Keratinocyte (primary cell): ENCODE measurements at regions not wholly inside any gene's neighbourhood (a gene's known extent, or its start where the extent isn't known, plus 50 kb on each side); places are given as distances from the start of the nearest gene placed in this dataset.

Source experiments
- DNase-seq: peaks from one replicate; pipeline ENCODE4 v3.0.0-alpha.2; 2011; ENCODE audit warnings: low read depth, missing footprints, low spot score
- FAIRE-seq: peaks from 2 replicates; lab custom pipeline; 2011; peaks lifted over from hg19 to GRCh38; lab: Jason Lieb, UNC
- H2AFZ ChIP-seq: 2 replicates; pipeline ENCODE4 v1.6.0; 2012; ENCODE audit warnings: low read length, control low read depth, inconsistent platforms; ENCODE audit not compliant: control insufficient read depth
- H3K27ac ChIP-seq: 2 replicates; pipeline ENCODE4 v1.5.1; 2011; ENCODE audit warnings: low read length; ENCODE audit not compliant: control insufficient read depth, insufficient read depth
- H3K27me3 ChIP-seq: 3 replicates; pipeline ENCODE4 v1.6.0; 2011; ENCODE audit warnings: low read length; ENCODE audit not compliant: control insufficient read depth, insufficient read depth; ENCODE audit errors: extremely low read depth
- H3K36me3 ChIP-seq, 2 experiments: 2 replicates in 1 of 2; 3 replicates in 1 of 2; pipeline ENCODE4 v1.5.1; 2011; ENCODE audit warnings: low read length in 2 of 2, mild to moderate bottlenecking in 1 of 2; ENCODE audit not compliant: control insufficient read depth in 2 of 2, insufficient read depth in 2 of 2; ENCODE audit errors: extremely low read depth in 1 of 2
- H3K4me1 ChIP-seq: 3 replicates; pipeline ENCODE4 v1.5.1; 2011; ENCODE audit warnings: low read length; ENCODE audit not compliant: control insufficient read depth, insufficient read depth; ENCODE audit errors: extremely low read depth
- H3K4me2 ChIP-seq: 3 replicates; pipeline ENCODE4 v1.6.0; 2011; ENCODE audit warnings: low read depth, low read length; ENCODE audit not compliant: control insufficient read depth, insufficient read depth; ENCODE audit errors: extremely low read depth
- H3K4me3 ChIP-seq, 3 experiments: fragments of 200-600 bp in 1 of 3; sonication (generic) in 1 of 3; 2 replicates in 2 of 3; 3 replicates in 1 of 3; pipeline ENCODE4 v1.5.1; 2011 to 2016; ENCODE audit warnings: low read length in 3 of 3, mild to moderate bottlenecking in 3 of 3, control low read depth in 2 of 3, inconsistent platforms in 1 of 3, low read depth in 1 of 3, mixed read lengths in 1 of 3, mixed run types in 1 of 3, moderate library complexity in 1 of 3; ENCODE audit not compliant: control insufficient read depth in 2 of 3, insufficient read depth in 2 of 3; ENCODE audit errors: extremely low read depth in 1 of 3
- H3K79me2 ChIP-seq: 2 replicates; pipeline ENCODE4 v1.6.0; 2012; ENCODE audit warnings: low read length; ENCODE audit not compliant: control insufficient read depth, insufficient read depth
- H3K9ac ChIP-seq: 3 replicates; pipeline ENCODE4 v1.6.0; 2011; ENCODE audit warnings: low read length; ENCODE audit not compliant: control insufficient read depth, insufficient read depth; ENCODE audit errors: extremely low read depth
- H3K9me1 ChIP-seq: 3 replicates; pipeline ENCODE4 v1.6.0; 2011; ENCODE audit warnings: low read length; ENCODE audit not compliant: control insufficient read depth, insufficient read depth; ENCODE audit errors: extremely low read depth
- H3K9me3 ChIP-seq: 2 replicates; pipeline ENCODE4 v1.5.1; 2012; ENCODE audit warnings: low read depth, low read length; ENCODE audit not compliant: control insufficient read depth
- H4K20me1 ChIP-seq: 3 replicates; pipeline ENCODE4 v1.6.0; 2011; ENCODE audit warnings: low read length; ENCODE audit not compliant: control insufficient read depth, insufficient read depth; ENCODE audit errors: extremely low read depth
- CTCF ChIP-seq, 3 experiments: IDR thresholded peaks in 1 of 3; conservative IDR thresholded peaks in 1 of 3; optimal IDR thresholded peaks in 1 of 3; 2 replicates in 2 of 3; 3 replicates in 1 of 3; pipeline versions ENCODE3 to v1.5.1; 2011; ENCODE audit warnings: low read length in 3 of 3, mild to moderate bottlenecking in 3 of 3, moderate library complexity in 2 of 3, control low read depth in 1 of 3, inconsistent platforms in 1 of 3; ENCODE audit not compliant: insufficient read depth in 2 of 3; ENCODE audit errors: extremely low read depth in 1 of 3
- EZH2 ChIP-seq: IDR thresholded peaks from one replicate; pipeline ENCODE4 v1.6.1; 2012; ENCODE audit warnings: inconsistent platforms, mild to moderate bottlenecking, low read length, moderate library complexity
- dilution Hi-C: fragments of 300-500 bp; cut with MboI; formaldehyde crosslinking; loops from one replicate; pipeline ENCODE4 v1.7.0; 2020; ENCODE audit warnings: low sequenced_read_pairs; ENCODE audit not compliant: extremely low pct_ligation_motif_present

- H3K36me3 ChIP-seq = no peaks in the 10 kb centered on the region
- H2AFZ ChIP-seq = no peak overlapping the region
- TF ChIP-seq EZH2 (no peak), CTCF (optimal IDR thresholded peaks at IDR 0.05 in 1 of 3, IDR thresholded peaks at IDR 0.05 in 1 of 3, conservative IDR thresholded peaks at IDR 0.05 in 1 of 3; ENCODE audit: extremely low read depth in 1 of 3, insufficient read depth in 2 of 3, low read length in 3 of 3) (no peak)
- no peaks in the 10 kb centered on the region for H4K20me1 ChIP-seq
- H3K4me2 ChIP-seq = no peak overlapping the region
- H3K4me3 ChIP-seq = no peak overlapping the region
- dilution Hi-C loops = no loop called here
- H3K27ac ChIP-seq = no peak overlapping the region
- H3K27me3 ChIP-seq = no peaks in the 10 kb centered on the region
- no peak overlapping the region for H3K9ac ChIP-seq
- FAIRE-seq = no peak
- H3K9me3 ChIP-seq = no peaks in the 10 kb centered on the region
- no peak for DNase-seq
- H3K4me1 ChIP-seq = peaks cover 9% of the 10 kb centered on the region
- no peaks in the 10 kb centered on the region for H3K9me1 ChIP-seq
- H3K79me2 ChIP-seq = no peaks in the 10 kb centered on the region
Observed at GRCh38 chr10:64010711-64011110, 489.5 kb downstream of the REEP3 start.

- no peak overlapping the region for H3K27ac ChIP-seq
- H4K20me1 ChIP-seq = no peaks in the 10 kb centered on the region
- no peaks in the 10 kb centered on the region for H3K9me1 ChIP-seq
- H3K79me2 ChIP-seq = no peaks in the 10 kb centered on the region
- DNase-seq = peak; percentile 11
- no peak overlapping the region for H3K4me3 ChIP-seq
- H3K27me3 ChIP-seq = no peaks in the 10 kb centered on the region
- dilution Hi-C loops = no loop called here
- no peaks in the 10 kb centered on the region for H3K9me3 ChIP-seq
- FAIRE-seq = peak; percentile 39
- TF ChIP-seq CTCF (optimal IDR thresholded peaks at IDR 0.05 in 1 of 3, IDR thresholded peaks at IDR 0.05 in 1 of 3, conservative IDR thresholded peaks at IDR 0.05 in 1 of 3; ENCODE audit: extremely low read depth in 1 of 3, insufficient read depth in 2 of 3, low read length in 3 of 3) = no peak
- TF ChIP-seq EZH2 = no peak
- H3K9ac ChIP-seq = no peak overlapping the region
- peak overlapping the region; percentile 41 for H3K4me2 ChIP-seq
- no peaks in the 10 kb centered on the region for H3K36me3 ChIP-seq
- peak overlapping the region; percentile 33 for H2AFZ ChIP-seq
- peaks cover 9% of the 10 kb centered on the region for H3K4me1 ChIP-seq
Observed at GRCh38 chr10:64011912-64012714, 490.9 kb downstream of the REEP3 start.
